ENCODE measurements at regions not wholly inside any gene's neighbourhood (a gene's known extent, or its start where the extent isn't known, plus 50 kb on each side); places are given as distances from the start of the nearest gene placed in this dataset.

GRCh38 chr6:40936818-40937251, 102.2 kb downstream of the UNC5CL start:
- DNase-seq, result no peak

- DNase-seq, result no peak
Measured at GRCh38 chr6:40933864-40934263, 105.2 kb downstream of the UNC5CL start.

- DNase-seq, result no peak
Measured at GRCh38 chr6:40932953-40933352, 106.1 kb downstream of the UNC5CL start.

- DNase-seq, result no peak
Measured at GRCh38 chr6:40932366-40932765, 106.7 kb downstream of the UNC5CL start.

- DNase-seq, result no peak
Measured at GRCh38 chr6:40931931-40932330, 107.1 kb downstream of the UNC5CL start.

- no peak for DNase-seq
Measured at GRCh38 chr6:40930555-40930954, 108.5 kb downstream of the UNC5CL start.

GRCh38 chr6:40930045-40930444, 109.0 kb downstream of the UNC5CL start:
- DNase-seq, result no peak

DNA sequence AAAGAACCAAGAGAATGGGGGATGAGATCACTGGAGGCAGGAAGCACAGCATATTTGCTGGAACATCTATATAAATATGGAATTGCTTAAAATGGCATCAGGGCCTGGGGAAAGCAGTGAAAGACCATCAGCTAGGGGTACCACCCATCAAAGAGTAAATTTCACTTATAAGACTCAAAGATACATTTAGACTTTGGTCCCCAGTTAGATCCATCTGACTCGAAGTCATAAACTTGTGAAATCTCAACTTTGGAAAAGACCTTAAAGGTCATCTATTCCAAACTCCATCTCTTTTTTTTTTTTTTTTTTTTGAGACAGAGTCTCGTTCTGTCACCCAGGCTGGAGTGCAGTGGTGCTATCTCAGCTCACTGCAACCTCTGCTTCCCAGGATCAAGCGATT, 109.8 kb downstream of the UNC5CL start:
- DNase-seq, result no peak

- no peak for DNase-seq
Measured at GRCh38 chr6:40928763-40929162, 110.3 kb downstream of the UNC5CL start.

DNA sequence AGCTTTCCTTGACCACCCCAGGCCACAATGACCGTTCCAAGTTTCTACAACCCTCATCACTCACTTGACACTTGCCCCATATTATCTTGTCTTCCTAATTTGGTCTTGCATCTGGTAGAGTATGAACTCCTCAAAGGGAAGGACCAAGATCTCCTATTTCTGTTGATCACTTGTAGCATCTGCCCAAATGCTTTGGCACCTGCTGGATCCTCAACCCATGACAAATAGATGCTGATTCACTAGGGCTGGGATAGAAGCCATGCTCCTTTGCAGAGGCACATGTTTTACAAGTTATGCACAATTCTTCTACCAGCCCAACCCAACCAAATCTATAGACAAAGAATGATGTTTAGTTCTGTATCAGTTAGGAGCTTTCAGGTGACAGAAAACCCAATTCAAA, 110.7 kb downstream of the UNC5CL start:
- DNase-seq, result no peak

DNA sequence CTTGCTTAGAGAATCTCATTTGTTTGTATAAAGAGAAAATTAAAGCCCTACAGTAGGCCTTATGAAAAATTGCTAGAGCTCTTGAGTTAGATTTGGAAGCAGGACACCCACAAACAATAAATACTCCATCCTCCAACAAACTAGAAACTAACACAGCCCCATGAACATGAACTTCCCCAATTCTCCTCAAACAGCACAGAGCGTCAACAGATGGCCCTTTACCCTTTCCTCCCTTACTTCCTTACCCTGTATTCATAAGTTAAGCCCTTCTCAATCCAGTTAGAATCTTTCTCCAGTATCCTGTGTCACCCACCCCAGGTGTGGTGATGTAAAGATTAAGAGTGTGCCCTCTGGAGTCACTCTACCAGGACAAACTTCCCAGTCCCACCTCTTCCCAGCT, 113.7 kb downstream of the UNC5CL start:
- peak; percentile 26 to 43 for DNase-seq

GRCh38 chr6:40924839-40925238, 114.2 kb downstream of the UNC5CL start:
- DNase-seq, result no peak

GRCh38 chr6:40923880-40924279, 115.1 kb downstream of the UNC5CL start:
- no peak for DNase-seq

GRCh38 chr6:40923326-40923725, 115.7 kb downstream of the UNC5CL start:
- DNase-seq, result no peak

GRCh38 chr6:40922281-40922680, 116.7 kb downstream of the UNC5CL start:
- DNase-seq, result no peak

GRCh38 chr6:40918040-40918651, 120.9 kb downstream of the UNC5CL start:
- no peak for DNase-seq

- peak in 1 of 2 experiments; percentile 15 for DNase-seq
Measured at GRCh38 chr6:40917603-40918002, 121.4 kb downstream of the UNC5CL start.

GRCh38 chr6:40916845-40917244, 122.2 kb downstream of the UNC5CL start:
- DNase-seq, result no peak

GRCh38 chr6:40915165-40915564, 123.9 kb downstream of the UNC5CL start:
- DNase-seq, result no peak

- no peak for DNase-seq
Measured at GRCh38 chr6:40914005-40914404, 125.0 kb downstream of the UNC5CL start.

DNA sequence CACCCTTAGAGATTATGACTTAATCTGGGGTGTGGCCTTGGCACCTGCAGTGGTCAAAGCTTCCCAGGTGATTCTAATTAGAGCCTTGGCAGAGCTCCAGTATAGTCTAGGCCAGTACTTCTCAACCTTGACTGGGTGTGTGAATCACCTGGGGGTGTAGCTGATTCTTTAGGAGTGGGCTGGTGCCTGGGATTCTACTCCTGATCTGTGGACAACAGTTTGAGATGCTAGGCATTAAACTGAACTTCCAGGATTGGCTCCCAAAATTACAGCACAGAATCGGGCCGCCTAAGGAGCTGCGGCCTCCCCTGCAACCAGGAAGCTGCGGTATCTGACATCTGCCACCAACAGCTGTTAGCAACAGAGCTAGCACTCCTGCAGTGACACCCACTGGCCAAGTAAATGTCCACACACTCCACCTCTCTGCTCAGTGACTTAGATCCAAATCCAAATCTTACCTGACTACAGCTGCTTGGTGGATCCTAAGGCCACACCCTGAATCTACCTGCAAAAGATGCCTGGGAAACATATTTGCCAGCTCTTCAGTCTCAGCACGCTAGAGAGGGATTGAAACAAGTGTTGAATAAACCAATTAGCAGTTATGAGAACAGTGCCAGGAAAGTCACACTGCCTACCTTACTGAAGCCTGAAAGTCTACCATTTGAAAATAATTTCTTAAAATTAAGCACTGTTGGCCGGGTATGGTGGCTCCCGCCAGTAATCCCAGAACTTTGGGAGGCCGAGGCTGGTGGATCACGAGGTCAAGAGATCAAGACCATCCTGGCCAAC, 126.7 kb downstream of the UNC5CL start:
- peak; percentile 65 for DNase-seq

- no peak for DNase-seq
Measured at GRCh38 chr6:40910260-40910893, 128.6 kb downstream of the UNC5CL start.

DNA sequence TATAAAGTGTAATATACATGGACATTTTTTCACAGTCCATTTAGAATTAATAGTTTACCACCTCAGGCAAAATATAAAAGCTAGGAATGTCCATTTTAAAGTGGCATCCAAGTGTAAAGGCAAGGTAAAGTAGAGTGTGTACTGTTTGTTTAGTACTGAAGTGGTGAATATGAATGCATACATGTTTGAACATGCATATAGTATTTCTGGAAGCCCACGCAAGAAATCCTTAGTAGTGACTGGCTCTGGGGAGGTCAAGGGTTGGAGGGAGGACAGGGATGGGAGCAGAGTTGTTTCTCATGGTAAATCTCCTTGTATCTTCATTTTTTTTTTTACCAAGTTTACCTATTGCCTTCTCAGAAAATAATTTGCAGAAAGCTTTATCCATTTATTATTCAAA, 129.2 kb downstream of the UNC5CL start:
- DNase-seq, result no peak

- DNase-seq, result no peak
Measured at GRCh38 chr6:40907198-40907701, 131.8 kb downstream of the UNC5CL start.
